H1 (cell line): ENCODE measurements at regions not wholly inside any gene's neighbourhood (a gene's known extent, or its start where the extent isn't known, plus 50 kb on each side); places are given as distances from the start of the nearest gene placed in this dataset.

ENCODE experiments used
- CTCF ChIA-PET: fragments of 300-600 bp; sonication (Branson Sonifier 250); formaldehyde crosslinking; loops from one replicate; lab custom pipeline; 2021; ENCODE audit not compliant: partially characterized antibody; lab: Charles Lee
- POLR2A ChIA-PET: fragments of 300-600 bp; sonication (Branson Sonifier 250); formaldehyde crosslinking; loops from one replicate; lab custom pipeline; 2021; ENCODE audit warnings: inconsistent platforms; ENCODE audit not compliant: partially characterized antibody; lab: Charles Lee
- DNase-seq, 2 experiments: peaks; one replicate each; pipeline versions ENCODE4 v3.0.0 to v3.0.0-alpha.2; 2010 to 2022; ENCODE audit warnings: low spot score in 2 of 2, low read depth in 1 of 2, mixed read lengths in 1 of 2
- FAIRE-seq: peaks from 2 replicates; lab custom pipeline; 2011; peaks lifted over from hg19 to GRCh38; lab: Jason Lieb, UNC
- H2AFZ ChIP-seq: 2 replicates; pipeline ENCODE4 v1.8.1; 2012; ENCODE audit warnings: low read length, inconsistent platforms
- H2AK5ac ChIP-seq: 2 replicates; pipeline ENCODE4 v1.6.1; 2013; ENCODE audit warnings: low read depth, low read length
- H2BK120ac ChIP-seq: replicated peaks from 2 replicates; pipeline ENCODE3; 2013; ENCODE audit warnings: low read depth, low read length, inconsistent platforms
- H2BK12ac ChIP-seq: 2 replicates; pipeline ENCODE4 v1.6.1; 2013; ENCODE audit warnings: low read depth, low read length
- H2BK15ac ChIP-seq: 2 replicates; pipeline ENCODE4 v1.6.1; 2013; ENCODE audit warnings: low read length
- H2BK20ac ChIP-seq: 2 replicates; pipeline ENCODE4 v1.6.1; 2013; ENCODE audit warnings: low read length
- H2BK5ac ChIP-seq: 2 replicates; pipeline ENCODE4 v1.6.1; 2013; ENCODE audit warnings: low read depth, low read length
- H3K14ac ChIP-seq: 2 replicates; pipeline ENCODE4 v1.6.1; 2013; ENCODE audit warnings: inconsistent platforms; ENCODE audit not compliant: insufficient read length
- H3K18ac ChIP-seq: 2 replicates; pipeline ENCODE4 v1.6.1; 2013; ENCODE audit warnings: low read length; ENCODE audit errors: extremely low read depth
- H3K23ac ChIP-seq: 2 replicates; pipeline ENCODE4 v1.6.1; 2013; ENCODE audit warnings: inconsistent platforms; ENCODE audit not compliant: insufficient read length
- H3K23me2 ChIP-seq: 2 replicates; pipeline ENCODE4 v1.6.1; 2013; ENCODE audit warnings: low read depth, low read length
- H3K27ac ChIP-seq: 2 replicates; pipeline ENCODE4 v1.6.1; 2011; ENCODE audit warnings: low read depth, low read length, inconsistent platforms
- H3K27me3 ChIP-seq, 4 experiments: replicated peaks in 1 of 4; 1 replicate in 1 of 4; 2 replicates in 3 of 4; pipeline versions ENCODE4 v1.6.1 to v1.8.1; 2011 to 2013; ENCODE audit warnings: low read length in 3 of 4, mild to moderate bottlenecking in 3 of 4, inconsistent platforms in 2 of 4, mixed read lengths in 2 of 4, moderate library complexity in 1 of 4; ENCODE audit not compliant: control insufficient read depth in 3 of 4, insufficient read depth in 3 of 4; ENCODE audit errors: extremely low read depth in 1 of 4
- H3K36me3 ChIP-seq, 4 experiments: 2 replicates each; pipeline versions ENCODE4 v1.6.1 to v1.8.1; 2011 to 2013; ENCODE audit warnings: mild to moderate bottlenecking in 4 of 4, low read length in 3 of 4, moderate library complexity in 2 of 4, control low read depth in 1 of 4, inconsistent platforms in 1 of 4; ENCODE audit not compliant: insufficient read depth in 4 of 4, control insufficient read depth in 2 of 4
- H3K4ac ChIP-seq: replicated peaks from 2 replicates; pipeline ENCODE3; 2013; ENCODE audit warnings: low read length, low read depth, mixed read lengths, inconsistent platforms; ENCODE audit not compliant: insufficient read length
- H3K4me1 ChIP-seq, 4 experiments: replicated peaks in 1 of 4; 1 replicate in 1 of 4; 2 replicates in 3 of 4; pipeline versions ENCODE4 v1.6.1 to v1.8.1; 2011 to 2013; ENCODE audit warnings: low read length in 3 of 4, inconsistent platforms in 2 of 4, mixed read lengths in 1 of 4; ENCODE audit not compliant: insufficient read depth in 4 of 4, control insufficient read depth in 3 of 4
- H3K4me2 ChIP-seq, 2 experiments: 2 replicates each; pipeline versions ENCODE4 v1.6.1 to v1.8.1; 2011 to 2013; ENCODE audit warnings: low read depth in 2 of 2, low read length in 2 of 2, control low read depth in 1 of 2, inconsistent platforms in 1 of 2, mild to moderate bottlenecking in 1 of 2; ENCODE audit not compliant: insufficient read depth in 1 of 2
- H3K4me3 ChIP-seq, 4 experiments: fragments of 200-600, 300-600 bp in 1 of 4; sonication (generic), shearing (Covaris generic), sonication (Bioruptor Twin) in 1 of 4; 2 replicates each; pipeline versions ENCODE4 v1.5.1 to v1.8.1; 2011 to 2016; ENCODE audit warnings: low read length in 4 of 4, low read depth in 3 of 4, control low read depth in 2 of 4, inconsistent platforms in 2 of 4, mild to moderate bottlenecking in 2 of 4, mixed read lengths in 1 of 4, moderate library complexity in 1 of 4; ENCODE audit not compliant: insufficient read depth in 2 of 4; ENCODE audit errors: extremely low read depth in 1 of 4
- H3K56ac ChIP-seq: replicated peaks from 2 replicates; pipeline ENCODE3; 2013; ENCODE audit warnings: low read depth, mild to moderate bottlenecking, mixed read lengths, low read length, inconsistent platforms; ENCODE audit not compliant: insufficient read length
- H3K79me1 ChIP-seq: 2 replicates; pipeline ENCODE4 v1.6.1; 2013; ENCODE audit warnings: low read depth, low read length, control low read depth
- H3K79me2 ChIP-seq, 2 experiments: 2 replicates each; pipeline versions ENCODE4 v1.6.1 to v1.8.1; 2012 to 2013; ENCODE audit warnings: low read length in 2 of 2, mild to moderate bottlenecking in 2 of 2, inconsistent platforms in 1 of 2; ENCODE audit not compliant: insufficient read depth in 2 of 2, control insufficient read depth in 1 of 2
- H3K9ac ChIP-seq, 4 experiments: replicated peaks in 1 of 4; 1 replicate in 1 of 4; 2 replicates in 3 of 4; pipeline versions ENCODE4 v1.6.1 to v1.8.1; 2011 to 2013; ENCODE audit warnings: low read depth in 3 of 4, low read length in 3 of 4, control low read depth in 2 of 4, mild to moderate bottlenecking in 2 of 4, moderate library complexity in 2 of 4, inconsistent platforms in 1 of 4; ENCODE audit errors: extremely low read depth in 1 of 4
- H3K9me3 ChIP-seq, 2 experiments: 2 replicates each; pipeline versions ENCODE4 v1.6.1 to v1.8.1; 2012 to 2013; ENCODE audit warnings: mild to moderate bottlenecking in 2 of 2, moderate library complexity in 2 of 2, control low read depth in 1 of 2, inconsistent platforms in 1 of 2, low read depth in 1 of 2, low read length in 1 of 2, mixed read lengths in 1 of 2; ENCODE audit not compliant: insufficient read depth in 2 of 2
- H4K20me1 ChIP-seq, 2 experiments: replicated peaks in 1 of 2; 2 replicates each; pipeline versions ENCODE3 to v1.8.1; 2011 to 2013; ENCODE audit warnings: inconsistent platforms in 2 of 2, low read length in 2 of 2, mild to moderate bottlenecking in 1 of 2; ENCODE audit not compliant: insufficient read depth in 2 of 2, control insufficient read depth in 1 of 2
- H4K5ac ChIP-seq: 2 replicates; pipeline ENCODE4 v1.6.1; 2013; ENCODE audit warnings: low read length, low read depth, mixed read lengths, inconsistent platforms; ENCODE audit not compliant: insufficient read length
- H4K8ac ChIP-seq: 2 replicates; pipeline ENCODE4 v1.8.0; 2013; ENCODE audit warnings: mild to moderate bottlenecking, moderate library complexity, low read length, inconsistent platforms; ENCODE audit not compliant: insufficient read depth; ENCODE audit errors: extremely low read depth
- H4K91ac ChIP-seq: replicated peaks from 2 replicates; pipeline ENCODE3; 2013; ENCODE audit warnings: low read length, mixed read lengths, inconsistent platforms; ENCODE audit not compliant: insufficient read length
- EP300 ChIP-seq, 2 experiments: IDR thresholded peaks; 1 replicate in 1 of 2; 2 replicates in 1 of 2; pipeline ENCODE4 v1.6.1; 2011 to 2012; ENCODE audit warnings: low read depth in 2 of 2, low read length in 2 of 2, mild to moderate bottlenecking in 2 of 2, borderline replicate concordance in 1 of 2, inconsistent platforms in 1 of 2, moderate library complexity in 1 of 2
- WGBS, 2 experiments: shearing (Covaris generic) in 1 of 2; methylation state at CpG; one replicate each; pipeline versions ENCODE4 v1.1.6 to v1.1.7; 2013 to 2015; ENCODE audit warnings: low lambda C conversion rate in 2 of 2, mixed read lengths in 2 of 2, inconsistent platforms in 1 of 2, low coverage in 1 of 2, missing lambda C conversion rate in 1 of 2; ENCODE audit not compliant: insufficient replicate concordance in 2 of 2, insufficient coverage in 1 of 2, insufficient read length in 1 of 2; ENCODE audit errors: extremely low coverage in 1 of 2, missing lambda C conversion rate in 1 of 2; 5-methylcytosine and 5-hydroxymethylcytosine counted together
- TF ChIP-seq, protein P1 (sequence below), 3 experiments: IDR thresholded peaks; 1 replicate in 2 of 3; 2 replicates in 1 of 3; pipeline versions ENCODE4 v1.5.1 to v1.6.1; 2011; ENCODE audit warnings: low read length in 3 of 3, mild to moderate bottlenecking in 3 of 3, inconsistent platforms in 2 of 3, low read depth in 1 of 3, moderate library complexity in 1 of 3; ENCODE audit not compliant: insufficient read depth in 1 of 3; ENCODE audit errors: control extremely low read depth in 1 of 3

DNA sequence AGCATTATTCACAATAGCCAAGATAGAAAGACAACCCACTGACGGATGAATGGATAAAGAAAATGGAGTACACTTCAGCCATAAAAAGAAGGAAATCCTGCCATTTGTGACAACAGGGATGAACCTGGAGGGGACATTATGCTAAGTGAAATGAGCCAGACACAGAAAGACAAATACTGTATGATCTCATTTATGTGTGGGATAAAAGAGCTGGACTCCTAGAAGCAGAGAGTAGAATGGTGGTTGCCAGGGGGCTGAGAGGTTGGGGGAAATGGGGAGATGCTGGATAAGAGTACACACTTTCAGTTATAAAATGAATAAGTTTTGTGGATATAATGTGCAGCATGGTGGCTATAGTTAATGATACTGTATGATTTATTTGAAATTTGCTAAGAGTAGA lies 124.4 kb downstream of the SEC23IP start:
- Histone ChIP-seq H2BK12ac (no peak overlapping the region), H3K27ac (no peak overlapping the region), H2BK15ac (no peak overlapping the region), H3K9ac (no peak overlapping the region), H3K4me3 (no peak overlapping the region), H3K9me3 (no peaks in the 10 kb centered on the region), H3K79me2 (no peaks in the 10 kb centered on the region), H3K4me1 (no peaks in the 10 kb centered on the region), H3K27me3 (no peaks in the 10 kb centered on the region), H2BK20ac (no peak overlapping the region), H3K14ac (no peak overlapping the region), H2BK5ac (no peak overlapping the region), H3K56ac (no peak overlapping the region), H3K4me2 (no peak overlapping the region), H2AK5ac (no peak overlapping the region), H4K8ac (no peak overlapping the region), H2AFZ (no peak overlapping the region), H4K20me1 (no peaks in the 10 kb centered on the region), H4K91ac (no peak overlapping the region), H4K5ac (no peak overlapping the region), H3K36me3 (no peaks in the 10 kb centered on the region), H3K18ac (no peak overlapping the region), H3K23me2 (no peaks in the 10 kb centered on the region), H3K4ac (no peak overlapping the region), H2BK120ac (no peak overlapping the region), H3K79me1 (no peaks in the 10 kb centered on the region), H3K23ac (no peak overlapping the region)
- no peak for FAIRE-seq
- CTCF ChIA-PET, result interaction anchor here (0.6 kb wide), 1 partner anchor 215 kb away, joined by 3 read pairs; no protein-coding TSS in a partner anchor
- POLR2A ChIA-PET, result no interaction called here
- DNase-seq, result no peak
- WGBS, 2 experiments, result 94% methylated on average over 1 of the region's 1 CpG; no CpG with 5 or more reads in 1 of the 2 experiments
- TF ChIP-seq, protein P1, sequence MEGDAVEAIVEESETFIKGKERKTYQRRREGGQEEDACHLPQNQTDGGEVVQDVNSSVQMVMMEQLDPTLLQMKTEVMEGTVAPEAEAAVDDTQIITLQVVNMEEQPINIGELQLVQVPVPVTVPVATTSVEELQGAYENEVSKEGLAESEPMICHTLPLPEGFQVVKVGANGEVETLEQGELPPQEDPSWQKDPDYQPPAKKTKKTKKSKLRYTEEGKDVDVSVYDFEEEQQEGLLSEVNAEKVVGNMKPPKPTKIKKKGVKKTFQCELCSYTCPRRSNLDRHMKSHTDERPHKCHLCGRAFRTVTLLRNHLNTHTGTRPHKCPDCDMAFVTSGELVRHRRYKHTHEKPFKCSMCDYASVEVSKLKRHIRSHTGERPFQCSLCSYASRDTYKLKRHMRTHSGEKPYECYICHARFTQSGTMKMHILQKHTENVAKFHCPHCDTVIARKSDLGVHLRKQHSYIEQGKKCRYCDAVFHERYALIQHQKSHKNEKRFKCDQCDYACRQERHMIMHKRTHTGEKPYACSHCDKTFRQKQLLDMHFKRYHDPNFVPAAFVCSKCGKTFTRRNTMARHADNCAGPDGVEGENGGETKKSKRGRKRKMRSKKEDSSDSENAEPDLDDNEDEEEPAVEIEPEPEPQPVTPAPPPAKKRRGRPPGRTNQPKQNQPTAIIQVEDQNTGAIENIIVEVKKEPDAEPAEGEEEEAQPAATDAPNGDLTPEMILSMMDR (IDR thresholded peaks at IDR 0.05; ENCODE audit: control extremely low read depth in 1 of 3, insufficient read depth in 1 of 3, low read depth in 1 of 3, low read length in 3 of 3), result no peak
- no peak for TF ChIP-seq EP300 (IDR thresholded peaks at IDR 0.05; ENCODE audit: borderline replicate concordance in 1 of 2, low read depth in 2 of 2, low read length in 2 of 2)
